ENCODE measurements at regions not wholly inside any gene's neighbourhood (a gene's known extent, or its start where the extent isn't known, plus 50 kb on each side); places are given as distances from the start of the nearest gene placed in this dataset.

- TF ChIP-seq CTCF (IDR thresholded peaks at IDR 0.05) (no peak), POLR2A (IDR thresholded peaks at IDR 0.05) (no peak)
Observed at GRCh38 chr7:94264756-94265155, 129.9 kb upstream of the COL1A2 start.
